ENCODE measurements at regions not wholly inside any gene's neighbourhood (a gene's known extent, or its start where the extent isn't known, plus 50 kb on each side); places are given as distances from the start of the nearest gene placed in this dataset.
A peak's percentile ranks its signal among the peaks of the same experiment; 100 is the strongest.

- DNase-seq (no peak), ATAC-seq (ENCODE audit: low FRiP score) (no peak)
- Histone ChIP-seq H3K27ac (ENCODE audit: low read depth in 1 of 2, low read length in 2 of 2) (no peak overlapping the region), H3K36me3 (ENCODE audit: control insufficient read depth in 1 of 2, insufficient read depth in 2 of 2, low read length in 1 of 2) (no peaks in the 10 kb centered on the region), H3K27me3 (ENCODE audit: control insufficient read depth in 1 of 2, insufficient read depth in 2 of 2, low read length in 1 of 2) (no peaks in the 10 kb centered on the region), H3K4me3 (ENCODE audit: low read length in 2 of 2) (no peak overlapping the region), H3K4me1 (ENCODE audit: control insufficient read depth in 1 of 2, insufficient read depth in 2 of 2, low read length in 2 of 2) (no peaks in the 10 kb centered on the region), H3K9me3 (ENCODE audit: control insufficient read depth, low read length) (no peaks in the 10 kb centered on the region)
- 68 to 71% methylated on average over 2 of the region's 2 CpGs for WGBS, 2 donors
- intact Hi-C loops (cut with DNase I): no loop called here
These were observed 59.4 kb upstream of the RBPJ start for GRCh38 chr4:26261405-26261804.

- no peaks in the 10 kb centered on the region for H3K9me3 ChIP-seq (ENCODE audit: control insufficient read depth, low read length)
- no peaks in the 10 kb centered on the region for H3K36me3 ChIP-seq (ENCODE audit: control insufficient read depth in 1 of 2, insufficient read depth in 2 of 2, low read length in 1 of 2)
- H3K4me1 ChIP-seq (ENCODE audit: control insufficient read depth in 1 of 2, insufficient read depth in 2 of 2, low read length in 2 of 2): no peaks in the 10 kb centered on the region
- H3K27me3 ChIP-seq (ENCODE audit: control insufficient read depth in 1 of 2, insufficient read depth in 2 of 2, low read length in 1 of 2): no peaks in the 10 kb centered on the region
- intact Hi-C loops (cut with DNase I): no loop called here
- no peak overlapping the region for H3K4me3 ChIP-seq (ENCODE audit: low read length in 2 of 2)
- H3K27ac ChIP-seq (ENCODE audit: low read depth in 1 of 2, low read length in 2 of 2): no peak overlapping the region
- no peak for ATAC-seq (ENCODE audit: low FRiP score)
- 70 to 79% methylated on average over 5 of the region's 5 CpGs for WGBS, 2 donors
- no peak for DNase-seq
These were observed 57.6 kb upstream of the RBPJ start for GRCh38 chr4:26263165-26263564.

- Histone ChIP-seq H3K27me3 (ENCODE audit: control insufficient read depth in 1 of 2, insufficient read depth in 2 of 2, low read length in 1 of 2) (no peaks in the 10 kb centered on the region), H3K4me1 (ENCODE audit: control insufficient read depth in 1 of 2, insufficient read depth in 2 of 2, low read length in 2 of 2) (no peaks in the 10 kb centered on the region), H3K36me3 (ENCODE audit: control insufficient read depth in 1 of 2, insufficient read depth in 2 of 2, low read length in 1 of 2) (no peaks in the 10 kb centered on the region), H3K27ac (ENCODE audit: low read depth in 1 of 2, low read length in 2 of 2) (no peak overlapping the region), H3K9me3 (ENCODE audit: control insufficient read depth, low read length) (no peaks in the 10 kb centered on the region), H3K4me3 (ENCODE audit: low read length in 2 of 2) (no peak overlapping the region)
- WGBS, 2 donors: 95 to 96% methylated on average over 5 of the region's 5 CpGs
- ATAC-seq (ENCODE audit: low FRiP score) (no peak), DNase-seq (no peak)
- intact Hi-C loops (cut with DNase I): no loop called here
These were observed 56.7 kb upstream of the RBPJ start for GRCh38 chr4:26264109-26264508.

- intact Hi-C loops (cut with DNase I): no loop called here
- Histone ChIP-seq H3K4me3 (ENCODE audit: low read length in 2 of 2) (no peak overlapping the region), H3K4me1 (ENCODE audit: control insufficient read depth in 1 of 2, insufficient read depth in 2 of 2, low read length in 2 of 2) (no peaks in the 10 kb centered on the region), H3K9me3 (ENCODE audit: control insufficient read depth, low read length) (no peaks in the 10 kb centered on the region), H3K27ac (ENCODE audit: low read depth in 1 of 2, low read length in 2 of 2) (no peak overlapping the region), H3K36me3 (ENCODE audit: control insufficient read depth in 1 of 2, insufficient read depth in 2 of 2, low read length in 1 of 2) (no peaks in the 10 kb centered on the region), H3K27me3 (ENCODE audit: control insufficient read depth in 1 of 2, insufficient read depth in 2 of 2, low read length in 1 of 2) (no peaks in the 10 kb centered on the region)
- peak; percentile 74 to 83 for DNase-seq
- 8 to 21% methylated on average over 1 of the region's 1 CpG for WGBS, 2 donors
- ATAC-seq (ENCODE audit: low FRiP score): peak; percentile 90
These were observed 53.7 kb upstream of the RBPJ start for GRCh38 chr4:26267087-26267486.

- 89 to 94% methylated on average over 2 of the region's 2 CpGs for WGBS, 2 donors
- Histone ChIP-seq H3K27me3 (ENCODE audit: control insufficient read depth in 1 of 2, insufficient read depth in 2 of 2, low read length in 1 of 2) (no peaks in the 10 kb centered on the region), H3K36me3 (ENCODE audit: control insufficient read depth in 1 of 2, insufficient read depth in 2 of 2, low read length in 1 of 2) (no peaks in the 10 kb centered on the region), H3K27ac (ENCODE audit: low read depth in 1 of 2, low read length in 2 of 2) (no peak overlapping the region), H3K4me1 (ENCODE audit: control insufficient read depth in 1 of 2, insufficient read depth in 2 of 2, low read length in 2 of 2) (no peaks in the 10 kb centered on the region), H3K4me3 (ENCODE audit: low read length in 2 of 2) (no peak overlapping the region), H3K9me3 (ENCODE audit: control insufficient read depth, low read length) (no peaks in the 10 kb centered on the region)
- DNase-seq (no peak), ATAC-seq (ENCODE audit: low FRiP score) (no peak)
- intact Hi-C loops (cut with DNase I): no loop called here
These were observed 52.6 kb upstream of the RBPJ start for GRCh38 chr4:26268246-26268645.

GRCh38 chr4:26269038-26269437 lies 51.8 kb upstream of the RBPJ start:
- no peak overlapping the region for H3K4me3 ChIP-seq (ENCODE audit: low read length in 2 of 2)
- no peak overlapping the region for H3K27ac ChIP-seq (ENCODE audit: low read depth in 1 of 2, low read length in 2 of 2)
- no peak for DNase-seq
- no peaks in the 10 kb centered on the region for H3K9me3 ChIP-seq (ENCODE audit: control insufficient read depth, low read length)
- ATAC-seq (ENCODE audit: low FRiP score): no peak
- intact Hi-C loops (cut with DNase I): no loop called here
- WGBS, 2 donors: 96% methylated on average over 4 of the region's 4 CpGs
- H3K4me1 ChIP-seq (ENCODE audit: control insufficient read depth in 1 of 2, insufficient read depth in 2 of 2, low read length in 2 of 2): no peaks in the 10 kb centered on the region
- no peaks in the 10 kb centered on the region for H3K27me3 ChIP-seq (ENCODE audit: control insufficient read depth in 1 of 2, insufficient read depth in 2 of 2, low read length in 1 of 2)
- no peaks in the 10 kb centered on the region for H3K36me3 ChIP-seq (ENCODE audit: control insufficient read depth in 1 of 2, insufficient read depth in 2 of 2, low read length in 1 of 2)

All from aorta (tissue), 5 donors.